OCI-LY7 (cell line): ENCODE measurements at regions not wholly inside any gene's neighbourhood (a gene's known extent, or its start where the extent isn't known, plus 50 kb on each side); places are given as distances from the start of the nearest gene placed in this dataset.

Source experiments
- BruUV-seq: library from RNA; stranded (reverse); fragments of 400-500 nt; replicated peaks from 2 replicates; lab custom pipeline; 2021; lab: Mats Ljungman, UMichigan
- CTCF ChIA-PET: fragments of 300-600 bp; sonication (Branson Sonifier 250); formaldehyde crosslinking; loops from one replicate; lab custom pipeline; 2022; ENCODE audit warnings: antibody characterized with exemption; ENCODE audit not compliant: unreplicated experiment; lab: Charles Lee
- POLR2A ChIA-PET: fragments of 300-600 bp; sonication (Branson Sonifier 250); formaldehyde crosslinking; loops from one replicate; lab custom pipeline; 2022; ENCODE audit warnings: antibody characterized with exemption; lab: Charles Lee
- DNase-seq: peaks from one replicate; pipeline ENCODE4 v3.0.0-alpha.2; 2015; ENCODE audit warnings: low spot score
- H2AFZ ChIP-seq: fragments of 200-600 bp; sonication (generic), shearing (Covaris generic); 2 replicates; pipeline ENCODE4 v1.6.1; 2014; ENCODE audit warnings: mild to moderate bottlenecking, antibody characterized with exemption, low read length, moderate library complexity
- H3K27ac ChIP-seq: fragments of 200-600 bp; sonication (generic); 2 replicates; pipeline ENCODE4 v1.5.1; 2014; ENCODE audit warnings: mixed run types, low read depth, mild to moderate bottlenecking, moderate library complexity, low read length, inconsistent platforms; ENCODE audit not compliant: poor library complexity, severe bottlenecking
- H3K36me3 ChIP-seq: fragments of 200-600 bp; sonication (generic); 2 replicates; pipeline ENCODE4 v1.6.1; 2014; ENCODE audit warnings: mild to moderate bottlenecking, antibody characterized with exemption, low read length, moderate library complexity, mixed read lengths; ENCODE audit not compliant: insufficient read depth
- H3K4me1 ChIP-seq: fragments of 200-600 bp; sonication (generic); 2 replicates; pipeline ENCODE4 v1.5.1; 2014; ENCODE audit warnings: mild to moderate bottlenecking, low read length; ENCODE audit not compliant: insufficient read depth, poor library complexity, severe bottlenecking
- H3K4me2 ChIP-seq: fragments of 200-600 bp; sonication (generic); 2 replicates; pipeline ENCODE4 v1.6.1; 2014; ENCODE audit warnings: mild to moderate bottlenecking, low read length
- H3K4me3 ChIP-seq: fragments of 200-600 bp; sonication (generic); 2 replicates; pipeline ENCODE4 v1.5.1; 2014; ENCODE audit warnings: mild to moderate bottlenecking, low read depth, low read length; ENCODE audit not compliant: poor library complexity, severe bottlenecking
- H3K79me2 ChIP-seq: fragments of 200-600 bp; sonication (generic); 2 replicates; pipeline ENCODE4 v1.6.1; 2016; ENCODE audit warnings: low read depth, mild to moderate bottlenecking, low read length, moderate library complexity, mixed read lengths; ENCODE audit not compliant: insufficient read depth
- H3K9me2 ChIP-seq: fragments of 200-600 bp; sonication (generic); 2 replicates; pipeline ENCODE4 v1.6.1; 2016; ENCODE audit warnings: mild to moderate bottlenecking, low read length, mixed read lengths; ENCODE audit not compliant: insufficient read depth
- H3K9me3 ChIP-seq: fragments of 200-600 bp; sonication (generic); 2 replicates; pipeline ENCODE4 v1.6.1; 2014; ENCODE audit warnings: mild to moderate bottlenecking, mixed run types, low read length, mixed read lengths
- H4K20me1 ChIP-seq: fragments of 200-600 bp; sonication (generic); 2 replicates; pipeline ENCODE4 v1.6.1; 2014; ENCODE audit warnings: mild to moderate bottlenecking, antibody characterized with exemption, low read length, moderate library complexity, mixed read lengths; ENCODE audit not compliant: insufficient read depth
- EZH2phosphoT487 ChIP-seq: fragments of 200-600 bp; sonication (generic); IDR thresholded peaks from 2 replicates; pipeline ENCODE4 v1.6.1; 2018; ENCODE audit warnings: low read depth, borderline replicate concordance, mild to moderate bottlenecking, mixed run types, antibody characterized with exemption, low read length, moderate library complexity, mixed read lengths
- intact Hi-C: fragments of 100-400 bp; cut with micrococcal nuclease; formaldehyde crosslinking; loops from one replicate; pipeline ENCODE4 v1.10.0; 2022; ENCODE audit not compliant: unreplicated experiment
- TF ChIP-seq, protein P1 (sequence below): fragments of 200-600 bp; sonication (generic); conservative IDR thresholded peaks from 2 replicates; pipeline ENCODE4 v1.5.1; 2014; ENCODE audit warnings: mild to moderate bottlenecking, antibody characterized with exemption, low read length, moderate library complexity, mixed read lengths

DNA sequence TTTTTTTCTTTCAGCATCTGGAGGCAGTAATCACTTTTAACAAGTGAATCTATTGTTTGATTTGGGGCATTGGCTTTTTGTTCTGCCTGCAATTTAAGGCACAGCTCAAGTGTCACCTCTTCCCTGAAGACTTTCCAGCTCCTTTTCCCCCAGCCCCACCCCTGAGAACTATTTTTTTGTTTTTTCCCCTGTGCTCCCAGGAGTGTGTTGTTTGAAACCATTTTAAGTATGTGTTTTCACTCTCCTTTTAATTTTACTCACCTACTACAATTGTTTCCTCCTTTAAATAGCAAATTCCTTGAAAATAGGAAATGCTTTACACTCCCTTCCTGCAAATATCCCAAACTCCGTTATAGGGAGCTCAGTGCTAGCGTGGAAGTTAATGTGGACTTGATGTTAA, 286.7 kb upstream of the PROK2 start:
- Histone ChIP-seq H3K79me2 (no peaks in the 10 kb centered on the region), H3K4me1 (peaks cover 3% of the 10 kb centered on the region), H3K36me3 (peaks cover 12% of the 10 kb centered on the region), H3K9me3 (peaks cover 17% of the 10 kb centered on the region; the same call in 1 of the 2 replicates), H4K20me1 (no peaks in the 10 kb centered on the region), H3K27ac (no peak overlapping the region), H2AFZ (no peak overlapping the region), H3K4me3 (no peak overlapping the region), H3K4me2 (no peak overlapping the region), H3K9me2 (no peaks in the 10 kb centered on the region)
- intact Hi-C loops, result no loop called here
- ChIA-PET POLR2A (interaction anchor here (0.7 to 1.0 kb wide), 2 partner anchors 27 to 130 kb away, joined by 3 read pairs; no protein-coding TSS in a partner anchor), CTCF (interaction anchor here (0.6 to 0.9 kb wide), 2 partner anchors 182 to 908 kb away, joined by 3 to 4 read pairs; no protein-coding TSS in a partner anchor)
- no peak for DNase-seq
- no TSS peak for BruUV-seq
- TF ChIP-seq EZH2phosphoT487, result no peak
- TF ChIP-seq, protein P1, sequence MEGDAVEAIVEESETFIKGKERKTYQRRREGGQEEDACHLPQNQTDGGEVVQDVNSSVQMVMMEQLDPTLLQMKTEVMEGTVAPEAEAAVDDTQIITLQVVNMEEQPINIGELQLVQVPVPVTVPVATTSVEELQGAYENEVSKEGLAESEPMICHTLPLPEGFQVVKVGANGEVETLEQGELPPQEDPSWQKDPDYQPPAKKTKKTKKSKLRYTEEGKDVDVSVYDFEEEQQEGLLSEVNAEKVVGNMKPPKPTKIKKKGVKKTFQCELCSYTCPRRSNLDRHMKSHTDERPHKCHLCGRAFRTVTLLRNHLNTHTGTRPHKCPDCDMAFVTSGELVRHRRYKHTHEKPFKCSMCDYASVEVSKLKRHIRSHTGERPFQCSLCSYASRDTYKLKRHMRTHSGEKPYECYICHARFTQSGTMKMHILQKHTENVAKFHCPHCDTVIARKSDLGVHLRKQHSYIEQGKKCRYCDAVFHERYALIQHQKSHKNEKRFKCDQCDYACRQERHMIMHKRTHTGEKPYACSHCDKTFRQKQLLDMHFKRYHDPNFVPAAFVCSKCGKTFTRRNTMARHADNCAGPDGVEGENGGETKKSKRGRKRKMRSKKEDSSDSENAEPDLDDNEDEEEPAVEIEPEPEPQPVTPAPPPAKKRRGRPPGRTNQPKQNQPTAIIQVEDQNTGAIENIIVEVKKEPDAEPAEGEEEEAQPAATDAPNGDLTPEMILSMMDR, result no peak

DNA sequence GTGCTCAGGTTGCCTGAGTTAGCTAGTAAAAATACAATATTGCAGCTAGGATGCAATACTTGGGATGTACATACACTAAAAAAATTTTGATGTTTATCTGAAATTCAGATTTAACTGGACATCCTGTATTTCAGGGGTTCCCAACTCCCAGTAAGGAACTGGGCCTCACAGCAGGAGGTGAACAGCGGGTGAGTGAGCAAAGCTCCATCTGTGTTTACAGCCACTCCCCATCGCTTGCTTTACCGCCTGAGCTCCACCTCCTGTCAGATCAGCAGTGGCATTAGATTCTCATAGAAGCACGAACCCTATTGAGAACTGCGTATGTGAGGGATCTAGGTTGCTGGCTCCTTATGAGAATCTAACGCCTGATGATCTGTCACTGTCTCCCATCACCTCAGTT, 285.1 kb upstream of the PROK2 start:
- Histone ChIP-seq H3K9me3 (peaks cover 3% of the 10 kb centered on the region; the same call in 1 of the 2 replicates), H4K20me1 (no peaks in the 10 kb centered on the region), H3K27ac (no peak overlapping the region), H3K4me1 (no peaks in the 10 kb centered on the region), H3K9me2 (no peaks in the 10 kb centered on the region), H3K79me2 (no peaks in the 10 kb centered on the region), H3K36me3 (peaks cover 2% of the 10 kb centered on the region; the same call in 1 of the 2 replicates), H3K4me3 (no peak overlapping the region), H3K4me2 (no peak overlapping the region), H2AFZ (no peak overlapping the region)
- no TSS peak for BruUV-seq
- ChIA-PET POLR2A (interaction anchor here (0.6 to 1.2 kb wide), 3 partner anchors 19 to 97 kb away, joined by 3 to 5 read pairs (median 3); no protein-coding TSS in a partner anchor), CTCF (no interaction called here)
- intact Hi-C loops, result no loop called here
- TF ChIP-seq, protein P1, result no peak
- no peak for TF ChIP-seq EZH2phosphoT487
- no peak for DNase-seq

DNA sequence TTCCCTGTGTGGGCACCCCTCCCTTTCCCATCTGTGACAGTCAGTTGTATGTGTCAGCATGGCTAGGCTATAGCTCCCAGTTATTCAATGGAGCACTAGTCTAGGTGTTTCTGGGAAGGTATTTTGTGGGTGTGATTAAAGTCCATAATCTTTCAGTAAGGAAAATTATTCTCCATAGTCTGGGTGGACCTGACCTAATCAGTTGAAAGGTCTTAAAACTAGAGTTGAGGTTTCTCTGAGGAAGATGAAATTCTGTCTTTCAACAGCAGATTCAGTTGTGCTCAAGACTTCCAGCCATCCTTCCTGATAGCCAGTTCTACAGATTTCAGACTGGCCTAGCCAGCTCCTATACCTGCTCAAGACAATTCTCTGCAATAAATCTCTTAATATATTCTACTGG, 284.6 kb upstream of the PROK2 start:
- TF ChIP-seq, protein P1, result no peak
- no peak for TF ChIP-seq EZH2phosphoT487
- Histone ChIP-seq H3K9me3 (no peaks in the 10 kb centered on the region), H3K4me2 (no peak overlapping the region), H3K27ac (no peak overlapping the region), H3K4me1 (no peaks in the 10 kb centered on the region), H2AFZ (no peak overlapping the region), H3K36me3 (no peaks in the 10 kb centered on the region), H3K4me3 (no peak overlapping the region), H4K20me1 (no peaks in the 10 kb centered on the region), H3K79me2 (no peaks in the 10 kb centered on the region), H3K9me2 (no peaks in the 10 kb centered on the region)
- intact Hi-C loops, result no loop called here
- BruUV-seq, result no TSS peak
- DNase-seq, result no peak
- ChIA-PET CTCF (no interaction called here), POLR2A (interaction anchor here (0.5 to 1.2 kb wide), 3 partner anchors 17 to 945 kb away, joined by 3 read pairs; no protein-coding TSS in a partner anchor)
